Activated CD8-positive, alpha-beta T cell treated with anti-CD3 and anti-CD28 coated beads, Interleukin-2, amount 10 ng/mL, durations not matched to agents 7 days and 5 days (primary cell): ENCODE measurements at regions not wholly inside any gene's neighbourhood (a gene's known extent, or its start where the extent isn't known, plus 50 kb on each side); places are given as distances from the start of the nearest gene placed in this dataset.

Experiments used
- ATAC-seq: fragments of 150-1000 bp; cut with Tn5 transposase; one replicate; pipeline ENCODE4 v1.10.0; 2021; ENCODE audit warnings: moderate library complexity
- CTCF ChIA-PET: fragments of 350-600 bp; sonication (Branson Sonifier 250); formaldehyde crosslinking; loops from one replicate; lab custom pipeline; 2021; ENCODE audit warnings: antibody characterized with exemption; lab: Charles Lee
- POLR2A ChIA-PET: fragments of 350-600 bp; sonication (Branson Sonifier 250); formaldehyde crosslinking; loops from one replicate; lab custom pipeline; 2021; ENCODE audit warnings: antibody characterized with exemption; lab: Charles Lee
- DNase-seq: peaks from one replicate; pipeline ENCODE4 v3.0.0-alpha.2; 2020
- H3K27ac Mint-ChIP-seq: one replicate; pipeline ENCODE4 v1.8.0; 2021; ENCODE audit warnings: mild to moderate bottlenecking, mixed read lengths
- H3K27me3 Mint-ChIP-seq: one replicate; pipeline ENCODE4 v1.8.0; 2021; ENCODE audit warnings: low read depth, mixed read lengths
- H3K36me3 Mint-ChIP-seq: one replicate; pipeline ENCODE4 v1.8.0; 2021; ENCODE audit warnings: low read depth, mixed read lengths
- H3K4me1 Mint-ChIP-seq: one replicate; pipeline ENCODE4 v1.8.0; 2021; ENCODE audit warnings: low read depth, mixed read lengths
- H3K4me3 Mint-ChIP-seq: one replicate; pipeline ENCODE4 v1.8.0; 2021; ENCODE audit warnings: mild to moderate bottlenecking, mixed read lengths
- H3K9me3 Mint-ChIP-seq: one replicate; pipeline ENCODE4 v1.8.0; 2022; ENCODE audit warnings: mixed read lengths; ENCODE audit not compliant: insufficient read depth

DNA sequence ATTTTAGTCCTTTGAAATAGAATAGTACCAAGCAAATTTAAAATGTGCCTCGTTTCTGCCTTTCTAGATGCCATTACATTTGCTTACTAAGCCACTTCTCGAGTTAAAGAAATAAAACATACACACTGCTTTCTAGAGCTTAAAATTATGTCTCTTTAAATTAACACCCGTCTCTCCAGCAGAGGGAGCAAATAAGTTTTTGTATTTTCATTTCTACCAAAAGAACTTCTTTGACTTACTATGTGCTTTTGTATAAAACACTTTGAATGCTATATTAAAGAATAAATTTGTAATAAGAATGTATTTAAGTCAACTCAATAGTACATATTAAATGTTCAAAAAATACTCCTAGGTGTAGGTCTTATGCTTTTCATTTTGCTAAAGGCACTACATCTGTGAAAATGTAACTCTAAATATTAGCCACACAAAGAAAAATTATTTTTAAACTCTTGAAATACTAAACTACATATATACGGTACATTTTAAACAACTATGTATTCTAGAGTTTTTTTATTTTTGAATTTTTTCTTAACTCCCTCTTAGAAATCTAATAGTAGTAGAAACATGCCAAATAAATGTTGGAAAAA lies 269.3 kb upstream of the MIR17HG start:
- Mint-ChIP-seq H3K27ac (no peak overlapping the region), H3K27me3 (no peaks in the 10 kb centered on the region), H3K4me3 (no peak overlapping the region), H3K9me3 (no peaks in the 10 kb centered on the region), H3K4me1 (no peaks in the 10 kb centered on the region), H3K36me3 (no peaks in the 10 kb centered on the region)
- DNase-seq: no peak
- no peak for ATAC-seq
- CTCF ChIA-PET: no interaction called here
- POLR2A ChIA-PET: no interaction called here

DNA sequence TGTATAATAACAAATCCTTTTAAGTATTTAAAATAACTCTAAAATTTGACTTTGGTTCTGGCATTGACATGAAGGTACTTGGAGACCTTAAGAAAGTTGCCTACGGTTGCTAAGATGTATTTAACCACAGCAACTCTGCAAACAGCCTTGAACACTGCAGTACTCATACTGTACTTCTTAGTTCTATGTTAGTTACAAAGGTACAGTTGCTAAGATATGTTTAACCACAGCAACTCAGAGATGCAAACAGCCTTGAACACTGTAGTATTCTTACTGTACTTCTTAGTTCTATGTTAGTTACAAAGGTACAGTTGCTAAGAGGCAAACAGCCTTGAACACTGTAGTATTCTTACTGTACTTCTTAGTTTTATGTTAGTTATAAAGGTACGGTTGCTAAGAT lies 268.3 kb upstream of the MIR17HG start:
- DNase-seq: no peak
- Mint-ChIP-seq H3K4me1 (no peaks in the 10 kb centered on the region), H3K4me3 (no peak overlapping the region), H3K36me3 (no peaks in the 10 kb centered on the region), H3K27me3 (no peaks in the 10 kb centered on the region), H3K27ac (no peak overlapping the region), H3K9me3 (no peaks in the 10 kb centered on the region)
- POLR2A ChIA-PET: no interaction called here
- CTCF ChIA-PET: no interaction called here
- ATAC-seq: no peak

DNA sequence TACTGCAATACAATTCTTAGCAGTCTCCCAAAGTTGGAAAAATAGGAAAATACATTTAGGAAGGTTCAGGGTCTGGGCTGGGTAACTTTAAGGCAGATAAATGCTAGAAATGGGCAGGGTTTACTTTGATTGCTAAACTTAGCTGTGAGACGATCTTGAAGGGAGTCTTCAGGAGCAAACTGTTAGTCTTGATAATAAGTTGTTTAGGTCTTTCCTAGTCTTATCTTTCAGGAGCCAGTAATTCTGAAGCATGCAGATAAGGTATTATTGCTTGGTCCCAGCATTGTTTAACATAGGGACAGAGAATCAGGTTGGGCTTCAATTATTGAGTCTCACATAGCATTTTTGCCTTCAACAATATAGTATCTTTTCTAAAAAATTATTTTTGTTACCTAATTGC lies 262.4 kb upstream of the MIR17HG start:
- Mint-ChIP-seq H3K27ac (no peak overlapping the region), H3K4me1 (no peaks in the 10 kb centered on the region), H3K36me3 (no peaks in the 10 kb centered on the region), H3K9me3 (no peaks in the 10 kb centered on the region), H3K4me3 (no peak overlapping the region), H3K27me3 (no peaks in the 10 kb centered on the region)
- CTCF ChIA-PET: no interaction called here
- DNase-seq (no peak), ATAC-seq (no peak)
- POLR2A ChIA-PET: no interaction called here

DNA sequence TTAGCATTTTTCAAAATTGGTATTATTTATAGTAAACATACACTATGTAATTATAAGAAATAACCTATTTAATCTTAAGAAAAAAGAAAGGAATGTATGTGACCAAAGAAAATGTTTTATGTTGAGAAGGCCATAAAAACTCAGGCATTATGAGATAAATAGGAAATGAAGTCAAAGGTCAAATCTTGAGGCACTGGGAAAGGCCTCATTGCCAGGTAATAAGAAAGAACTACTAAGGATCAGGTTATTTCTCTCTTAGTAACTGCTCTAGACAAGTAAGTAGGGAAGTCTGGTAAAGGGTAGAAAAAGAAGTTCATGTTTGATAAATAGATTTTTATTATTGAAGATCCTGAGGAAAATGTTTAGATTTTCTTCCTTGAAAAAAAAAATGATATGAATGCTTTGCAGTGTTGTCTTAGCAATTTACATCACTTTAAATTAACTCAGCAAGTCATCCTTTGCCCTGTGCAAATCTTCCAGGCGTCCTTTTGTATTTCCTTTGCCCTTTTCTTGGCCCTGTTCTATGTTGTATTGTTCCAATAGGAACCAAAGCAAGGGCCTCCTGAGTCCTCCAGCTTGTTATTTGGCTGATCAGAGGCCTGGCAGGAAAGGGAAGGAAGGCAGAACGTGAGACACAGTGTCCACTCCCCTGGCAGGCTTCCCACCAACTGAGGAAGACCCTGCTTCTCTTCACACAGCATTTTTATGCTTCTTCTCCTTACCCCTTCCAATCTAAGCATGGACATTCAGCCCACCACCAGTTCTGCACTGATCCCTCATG lies 260.4 kb upstream of the MIR17HG start:
- Mint-ChIP-seq H3K36me3 (no peaks in the 10 kb centered on the region), H3K27me3 (no peaks in the 10 kb centered on the region), H3K4me3 (no peak overlapping the region), H3K9me3 (no peaks in the 10 kb centered on the region), H3K4me1 (no peaks in the 10 kb centered on the region), H3K27ac (no peak overlapping the region)
- no peak for DNase-seq
- no peak for ATAC-seq
- CTCF ChIA-PET: no interaction called here
- POLR2A ChIA-PET: no interaction called here

DNA sequence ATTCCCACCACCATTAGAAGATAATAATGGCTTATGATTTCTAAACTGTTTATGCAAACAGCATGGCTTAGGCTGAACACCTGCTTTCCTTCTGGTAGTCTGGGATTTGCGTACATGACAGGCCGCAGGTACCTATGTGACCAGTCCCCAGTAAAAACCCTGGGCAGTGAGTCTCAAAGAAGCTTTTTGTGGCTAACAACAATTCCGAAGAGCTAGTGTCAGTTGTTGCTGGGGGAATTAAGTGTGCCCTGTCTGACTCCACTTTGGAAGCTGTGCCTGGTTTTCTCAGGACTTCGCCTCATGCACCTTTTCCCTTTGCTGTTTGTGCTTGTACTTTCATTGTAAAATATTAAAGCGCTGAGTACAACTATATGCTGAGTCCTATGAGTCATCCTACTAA lies 250.2 kb upstream of the MIR17HG start:
- no peaks in the 10 kb centered on the region for H3K9me3 Mint-ChIP-seq
- ATAC-seq (no peak), DNase-seq (no peak)
- H3K27me3 Mint-ChIP-seq: no peaks in the 10 kb centered on the region
- no peak overlapping the region for H3K4me3 Mint-ChIP-seq
- H3K36me3 Mint-ChIP-seq: no peaks in the 10 kb centered on the region
- no peaks in the 10 kb centered on the region for H3K4me1 Mint-ChIP-seq
- no peak overlapping the region for H3K27ac Mint-ChIP-seq
- POLR2A ChIA-PET: no interaction called here
- CTCF ChIA-PET: no interaction called here

DNA sequence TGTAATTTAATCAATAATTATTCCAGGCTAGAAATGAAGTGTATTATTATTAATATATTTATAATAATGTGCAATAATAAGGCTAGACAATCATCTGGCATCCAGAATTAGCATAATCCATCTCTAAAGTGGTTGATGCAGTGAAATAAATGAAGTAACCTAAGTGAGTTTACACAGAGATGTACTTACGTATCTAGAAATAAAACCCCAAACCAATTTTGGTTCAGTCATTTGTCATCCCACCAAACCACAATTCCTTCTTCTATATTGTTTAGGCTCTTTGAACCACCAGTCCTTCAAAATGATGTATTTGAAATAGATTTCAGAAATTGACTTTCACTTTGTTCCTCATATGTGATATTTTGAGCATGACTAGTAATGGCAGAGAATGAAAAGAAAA lies 247.6 kb upstream of the MIR17HG start:
- no peak for ATAC-seq
- CTCF ChIA-PET: no interaction called here
- DNase-seq: no peak
- POLR2A ChIA-PET: no interaction called here
- no peaks in the 10 kb centered on the region for H3K4me1 Mint-ChIP-seq
- H3K27me3 Mint-ChIP-seq: no peaks in the 10 kb centered on the region
- no peak overlapping the region for H3K27ac Mint-ChIP-seq
- no peak overlapping the region for H3K4me3 Mint-ChIP-seq
- H3K9me3 Mint-ChIP-seq: no peaks in the 10 kb centered on the region
- H3K36me3 Mint-ChIP-seq: no peaks in the 10 kb centered on the region

DNA sequence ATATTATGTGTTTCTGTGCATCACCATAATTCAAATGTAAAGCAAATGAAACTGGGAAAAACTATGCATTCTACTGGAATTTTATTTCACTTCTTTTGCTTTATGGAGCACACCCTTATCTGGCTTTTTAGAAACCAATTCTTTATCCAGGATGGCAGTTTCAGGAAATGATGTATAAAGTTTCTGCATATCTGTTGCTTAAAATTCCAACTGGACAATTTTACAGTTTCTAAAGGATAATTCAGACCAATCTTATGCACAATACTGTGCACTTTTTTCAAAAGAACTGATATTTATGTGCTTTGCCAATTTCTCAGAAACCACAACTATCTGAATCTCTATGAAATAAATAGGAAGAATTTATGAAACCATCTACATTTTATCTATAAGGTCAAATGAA lies 246.5 kb upstream of the MIR17HG start:
- Mint-ChIP-seq H3K27me3 (no peaks in the 10 kb centered on the region), H3K4me3 (no peak overlapping the region), H3K36me3 (no peaks in the 10 kb centered on the region), H3K4me1 (no peaks in the 10 kb centered on the region), H3K27ac (no peak overlapping the region), H3K9me3 (no peaks in the 10 kb centered on the region)
- ATAC-seq (no peak), DNase-seq (no peak)
- ChIA-PET CTCF (no interaction called here), POLR2A (no interaction called here)

DNA sequence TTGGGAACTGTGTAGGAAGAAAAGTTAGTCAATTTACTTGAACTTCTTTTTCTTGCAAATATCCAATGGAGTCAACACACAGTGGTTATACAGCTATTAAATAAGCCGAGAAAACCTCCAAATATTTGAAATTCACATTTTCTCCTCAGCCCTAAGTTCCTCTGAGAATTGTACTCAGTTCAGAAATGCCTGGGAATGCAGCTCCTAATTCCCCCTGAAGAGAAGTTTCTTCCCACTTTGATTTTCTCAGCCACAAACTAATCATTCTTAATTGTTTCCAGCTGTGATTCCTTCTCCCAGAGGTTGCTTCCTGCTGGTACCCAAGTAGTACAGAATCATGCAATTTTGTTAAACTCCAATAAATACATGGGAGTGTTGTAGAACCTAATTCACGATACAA lies 246.1 kb upstream of the MIR17HG start:
- POLR2A ChIA-PET: no interaction called here

DNA sequence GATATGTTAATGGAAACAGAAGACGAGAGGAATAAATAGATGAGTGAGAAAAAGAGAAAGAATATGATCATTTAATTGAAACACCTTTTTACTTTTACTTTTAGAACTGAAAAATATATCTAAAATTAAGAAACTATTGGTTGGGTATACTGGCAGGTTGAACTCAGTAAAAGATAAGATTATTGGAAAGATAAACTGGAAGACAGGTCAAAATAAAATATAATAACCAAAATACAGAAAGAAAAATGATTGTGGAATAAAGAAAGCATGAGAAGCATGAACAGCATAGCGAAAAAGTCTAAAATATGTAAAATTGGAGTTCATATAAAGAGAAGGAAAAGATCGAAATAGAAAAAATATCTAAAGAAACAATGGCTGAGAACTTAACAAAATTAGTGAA lies 242.2 kb upstream of the MIR17HG start:
- Mint-ChIP-seq H3K4me3 (no peak overlapping the region), H3K27me3 (no peaks in the 10 kb centered on the region), H3K4me1 (no peaks in the 10 kb centered on the region), H3K36me3 (no peaks in the 10 kb centered on the region), H3K27ac (no peak overlapping the region), H3K9me3 (no peaks in the 10 kb centered on the region)
- no peak for DNase-seq
- CTCF ChIA-PET: no interaction called here
- POLR2A ChIA-PET: no interaction called here
- ATAC-seq: no peak

More for the DNA sequence above, 246.1 kb upstream of the MIR17HG start:
- CTCF ChIA-PET: no interaction called here
- H3K9me3 Mint-ChIP-seq: no peaks in the 10 kb centered on the region
- DNase-seq (no peak), ATAC-seq (no peak)
- H3K36me3 Mint-ChIP-seq: no peaks in the 10 kb centered on the region
- no peaks in the 10 kb centered on the region for H3K4me1 Mint-ChIP-seq
- no peak overlapping the region for H3K4me3 Mint-ChIP-seq
- no peaks in the 10 kb centered on the region for H3K27me3 Mint-ChIP-seq
- H3K27ac Mint-ChIP-seq: no peak overlapping the region

DNA sequence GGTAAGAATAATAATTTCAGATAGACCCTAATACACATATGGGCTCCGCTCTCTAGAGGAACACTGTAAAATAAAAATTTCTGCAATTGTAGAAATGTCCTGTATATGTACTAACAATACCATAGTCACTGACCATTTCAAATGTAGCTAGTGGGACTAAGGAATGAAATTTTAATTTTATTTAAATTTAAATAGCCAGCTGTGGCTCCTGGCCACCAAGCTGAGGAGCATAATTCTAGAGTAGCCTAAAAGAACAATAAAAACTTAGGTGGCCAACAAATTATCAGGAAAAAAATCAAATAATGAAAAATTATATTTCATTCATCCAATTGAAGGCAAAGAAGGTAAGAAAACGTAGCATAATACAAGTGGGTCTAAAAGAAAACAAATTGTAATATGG lies 240.9 kb upstream of the MIR17HG start:
- no peaks in the 10 kb centered on the region for H3K36me3 Mint-ChIP-seq
- no peak overlapping the region for H3K27ac Mint-ChIP-seq

DNA sequence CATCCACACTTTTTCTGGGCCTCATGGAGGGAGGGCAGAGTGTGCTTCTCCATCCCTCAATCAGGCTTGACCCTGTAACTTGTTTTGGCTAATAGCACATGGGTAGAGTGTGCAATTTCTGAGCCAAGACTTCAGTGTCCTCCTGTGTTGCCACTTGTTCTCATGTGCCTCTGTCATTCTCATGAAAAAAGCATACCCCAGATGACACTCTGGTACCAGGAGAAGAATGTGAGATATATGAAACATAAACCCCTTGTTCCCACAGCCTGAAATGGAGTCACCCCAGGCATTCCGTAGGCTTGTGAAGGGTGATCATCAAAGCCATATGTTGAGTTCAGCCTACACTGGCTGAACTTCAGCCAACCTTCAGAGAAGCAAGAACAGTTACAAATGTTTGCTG lies 239.2 kb upstream of the MIR17HG start:
- ChIA-PET CTCF (no interaction called here), POLR2A (no interaction called here)
- no peaks in the 10 kb centered on the region for H3K27me3 Mint-ChIP-seq
- no peak for DNase-seq
- no peak overlapping the region for H3K27ac Mint-ChIP-seq
- no peak for ATAC-seq
- no peaks in the 10 kb centered on the region for H3K4me1 Mint-ChIP-seq
- H3K4me3 Mint-ChIP-seq: no peak overlapping the region
- H3K36me3 Mint-ChIP-seq: no peaks in the 10 kb centered on the region
- no peaks in the 10 kb centered on the region for H3K9me3 Mint-ChIP-seq

More for the DNA sequence above, 240.9 kb upstream of the MIR17HG start:
- CTCF ChIA-PET: no interaction called here
- Mint-ChIP-seq H3K27me3 (no peaks in the 10 kb centered on the region), H3K4me1 (no peaks in the 10 kb centered on the region), H3K4me3 (no peak overlapping the region), H3K9me3 (no peaks in the 10 kb centered on the region)
- DNase-seq (no peak), ATAC-seq (no peak)
- POLR2A ChIA-PET: no interaction called here

DNA sequence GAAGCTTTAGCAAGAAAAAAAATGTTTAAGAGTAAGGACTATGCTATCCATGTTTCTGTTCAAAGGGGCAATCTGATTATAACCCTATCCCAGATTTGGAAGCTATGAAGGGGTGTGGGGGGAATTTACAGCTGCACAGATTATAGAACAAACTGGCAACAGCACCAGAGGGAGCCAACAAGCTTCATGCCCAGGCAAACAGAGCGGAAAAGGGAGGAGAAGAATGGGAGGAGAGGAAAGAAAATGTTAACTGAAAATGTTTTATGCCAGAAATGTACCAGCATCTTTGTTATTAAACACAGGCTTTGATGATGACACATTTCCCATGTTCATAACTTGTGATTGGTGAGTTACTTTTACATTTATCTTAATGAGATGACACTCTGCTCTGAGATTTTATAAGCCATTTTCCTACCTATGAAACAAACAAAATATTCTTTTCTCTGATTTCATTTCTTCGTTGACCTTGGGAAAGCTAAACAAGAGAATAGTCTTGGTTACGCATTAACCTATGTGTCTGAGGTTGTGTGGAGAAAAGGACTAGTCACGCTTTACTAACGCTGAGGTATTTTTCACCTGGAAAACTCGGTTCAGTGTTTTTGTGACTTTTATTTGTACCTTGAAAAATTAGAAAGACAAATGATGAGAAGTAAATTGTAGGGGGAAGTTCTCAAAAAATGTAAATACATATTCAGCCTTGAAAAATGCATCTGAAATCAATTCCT lies 235.8 kb upstream of the MIR17HG start:
- Mint-ChIP-seq H3K4me1 (no peaks in the 10 kb centered on the region), H3K4me3 (no peak overlapping the region), H3K9me3 (no peaks in the 10 kb centered on the region), H3K36me3 (no peaks in the 10 kb centered on the region), H3K27ac (no peak overlapping the region), H3K27me3 (no peaks in the 10 kb centered on the region)
- POLR2A ChIA-PET: no interaction called here
- ATAC-seq (no peak), DNase-seq (no peak)
- CTCF ChIA-PET: no interaction called here
